HCEC 1CT (cell line): ENCODE measurements at regions not wholly inside any gene's neighbourhood (a gene's known extent, or its start where the extent isn't known, plus 50 kb on each side); places are given as distances from the start of the nearest gene placed in this dataset.

Experiments
- DNase-seq: peaks from one replicate; pipeline ENCODE4 v3.0.0-alpha.2; 2017

DNA sequence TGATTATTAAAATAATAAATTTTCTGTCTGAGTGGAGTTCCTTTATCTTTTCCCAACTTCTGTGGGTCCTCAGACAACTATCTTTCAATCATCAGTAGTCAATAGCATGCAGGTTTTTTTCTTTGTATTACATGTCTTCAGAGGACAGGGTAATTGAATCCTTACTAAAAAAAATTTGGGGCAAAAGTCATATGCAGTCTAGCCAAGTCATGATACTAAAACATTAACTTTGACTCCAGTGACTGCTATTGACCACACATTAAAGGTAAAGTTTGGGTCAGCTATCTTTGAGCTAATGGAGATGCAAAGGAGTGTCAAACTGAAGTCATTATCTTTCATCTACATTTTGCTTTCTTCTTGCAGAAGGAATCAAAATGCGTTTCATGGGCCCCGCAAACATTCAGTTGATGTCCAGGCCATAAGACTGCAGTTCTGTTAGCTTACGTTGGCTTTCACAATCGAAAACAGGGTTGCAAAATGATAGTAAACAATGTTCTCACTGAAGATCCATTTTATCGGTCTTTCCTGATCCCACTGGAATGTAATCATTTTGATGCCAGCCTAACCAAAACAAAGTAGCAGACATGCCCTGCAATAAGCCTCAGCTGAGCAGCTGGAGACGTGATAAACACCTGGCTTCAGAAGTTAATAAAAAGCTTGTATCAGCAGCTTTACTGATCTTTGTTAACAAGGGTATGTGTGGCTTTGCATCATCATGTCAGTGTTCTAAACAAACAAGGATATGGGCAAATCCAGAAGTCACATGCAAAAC, 186.1 kb upstream of the PRLR start:
- no peak for DNase-seq

DNA sequence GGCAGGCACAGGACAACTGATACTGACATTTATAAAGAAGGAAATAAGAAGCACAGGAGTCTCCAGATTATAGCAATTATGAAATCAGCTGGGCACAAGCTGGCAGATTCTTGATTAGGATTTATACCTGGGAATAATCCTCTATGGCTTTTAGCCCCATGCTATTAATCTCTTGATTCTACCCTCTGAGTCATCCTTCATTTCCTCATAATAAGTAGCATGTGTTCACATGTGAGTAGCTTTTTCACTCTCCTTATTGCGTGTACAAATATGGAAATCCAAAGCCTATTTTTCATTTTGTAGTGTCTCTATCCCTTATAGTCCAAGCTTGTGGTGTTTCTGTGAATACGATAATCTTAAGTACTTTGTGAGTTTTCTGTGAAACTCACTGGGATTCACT, 185.0 kb upstream of the PRLR start:
- DNase-seq: no peak

DNA sequence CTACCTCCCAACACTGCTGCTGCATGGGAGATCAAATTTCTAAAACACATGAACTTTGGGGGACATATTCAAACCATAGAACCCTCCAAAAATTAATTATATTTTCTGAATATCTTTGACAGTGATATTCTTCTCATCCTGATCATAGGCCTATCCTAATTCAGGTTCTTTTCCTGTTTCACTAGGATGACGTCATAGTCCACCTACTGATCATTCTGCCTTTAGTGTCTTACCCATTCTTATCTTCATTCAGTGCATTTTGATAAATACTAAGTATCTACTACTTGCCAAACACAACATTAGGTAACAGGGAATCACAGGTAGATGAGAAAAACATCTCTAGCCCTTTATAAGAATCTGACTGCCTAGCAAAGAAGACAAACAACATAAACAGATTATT, 179.1 kb upstream of the PRLR start:
- DNase-seq: no peak

DNA sequence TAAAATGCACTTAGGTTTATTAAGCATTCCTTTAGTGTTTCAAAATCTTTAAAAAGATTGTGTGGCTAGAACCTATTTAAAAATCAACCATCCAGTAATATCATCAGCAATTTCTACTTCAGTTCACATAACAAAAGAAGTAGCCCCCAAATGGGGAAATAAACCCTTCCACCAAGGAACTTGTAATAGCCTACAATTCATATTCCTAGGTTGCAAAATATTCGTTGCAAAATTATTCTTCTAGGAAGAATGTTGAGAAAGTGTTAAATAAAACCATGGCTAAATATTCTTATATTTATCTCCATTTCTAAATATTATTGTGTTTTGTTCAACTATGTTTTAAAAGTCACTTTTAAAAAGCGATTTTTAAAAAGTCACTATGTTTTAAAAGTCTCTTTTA, 177.9 kb upstream of the PRLR start:
- no peak for DNase-seq

DNA sequence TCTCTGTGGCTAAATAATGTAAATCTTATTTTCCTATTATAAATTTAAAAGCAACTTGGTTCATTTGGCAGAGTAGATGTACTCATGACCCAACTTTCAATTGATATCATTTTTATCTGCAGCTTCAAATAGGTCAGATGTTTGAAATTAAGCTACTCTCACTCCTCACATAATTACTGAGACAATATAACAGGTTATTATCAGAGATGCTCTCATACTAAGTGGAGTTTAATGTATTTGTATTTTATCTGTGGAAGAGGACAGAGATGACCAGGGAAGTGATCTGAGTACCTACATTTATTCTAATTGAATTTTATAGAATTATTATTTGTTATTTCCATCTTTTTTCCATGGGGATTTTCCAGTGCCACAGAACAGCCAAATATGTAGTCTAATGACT, 177.4 kb upstream of the PRLR start:
- no peak for DNase-seq

DNA sequence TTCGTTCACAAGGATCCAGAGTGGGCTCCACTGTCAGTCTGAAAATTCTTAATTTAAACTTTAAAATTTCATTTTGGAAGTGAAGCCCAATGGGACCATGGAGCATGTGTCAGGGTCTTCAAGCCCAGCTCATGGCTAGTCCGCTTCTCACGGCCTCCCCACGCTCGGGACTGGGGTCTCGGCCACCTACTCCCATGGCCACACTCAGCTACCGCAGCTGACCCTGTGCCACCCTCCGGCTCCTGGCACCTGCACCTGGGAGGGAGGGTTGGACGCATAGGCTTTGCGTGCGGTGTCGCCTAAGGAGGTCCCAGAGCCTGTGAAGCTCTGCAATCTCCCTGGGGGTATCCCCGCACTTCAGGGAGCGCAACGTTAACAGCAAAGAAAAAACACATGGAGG, 175.7 kb upstream of the PRLR start:
- no peak for DNase-seq

DNA sequence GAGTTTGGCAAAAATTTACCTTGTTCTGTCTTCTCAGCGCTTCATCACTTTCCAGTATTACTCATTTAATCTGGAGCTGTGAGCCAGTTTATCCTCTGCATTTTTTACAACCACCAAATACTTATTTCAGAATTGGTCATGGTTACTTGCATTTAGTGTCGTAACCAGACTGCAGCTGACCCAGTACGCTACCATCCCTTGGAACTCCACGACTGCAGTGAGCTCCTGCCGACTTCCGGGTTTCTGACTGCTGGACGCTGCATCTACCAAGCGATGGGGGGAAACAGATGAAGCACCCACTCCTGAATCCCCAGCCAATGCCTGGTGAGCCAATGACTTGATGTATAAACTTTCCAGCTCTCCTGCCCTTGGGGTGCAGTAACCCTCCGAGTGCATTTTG, 174.4 kb upstream of the PRLR start:
- DNase-seq: no peak

DNA sequence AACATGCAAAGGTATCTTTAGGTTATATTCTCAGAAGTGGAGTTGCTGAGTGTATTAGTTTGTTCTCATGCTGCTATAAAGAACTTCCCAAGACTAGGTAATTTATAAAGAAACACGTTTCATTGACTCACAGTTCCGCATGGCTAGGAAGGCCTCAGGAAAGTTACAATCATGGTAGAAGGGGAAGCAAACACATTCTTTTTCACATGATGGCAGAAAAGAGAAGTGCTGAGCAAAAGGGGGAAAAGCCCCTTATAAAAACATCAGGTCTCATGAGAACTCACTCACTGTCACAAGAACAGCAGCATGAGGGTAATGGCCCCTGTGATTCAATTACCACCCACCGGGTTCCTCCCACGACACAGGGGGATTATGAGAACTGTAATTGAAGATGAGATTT, 163.6 kb upstream of the PRLR start:
- DNase-seq: no peak

DNA sequence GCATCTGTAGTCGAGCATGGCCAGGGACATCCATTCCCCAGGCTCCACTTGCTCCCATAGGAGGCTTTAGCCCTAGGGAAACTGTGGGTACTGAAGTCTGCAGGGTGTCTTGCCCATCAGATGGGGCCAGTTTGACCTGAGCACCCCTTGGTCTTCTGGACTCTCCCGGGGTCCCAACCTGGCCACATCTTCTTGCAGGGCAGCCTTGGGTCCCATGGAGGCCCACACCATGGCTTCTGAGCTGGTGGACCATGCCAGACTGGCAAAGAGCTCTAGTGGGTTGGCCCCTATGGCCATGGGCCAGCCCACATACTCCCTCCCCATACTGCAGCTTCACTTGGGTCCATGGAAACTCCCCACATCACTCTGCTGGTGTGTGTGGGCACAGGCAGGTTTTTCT, 154.4 kb upstream of the PRLR start:
- DNase-seq: no peak

DNA sequence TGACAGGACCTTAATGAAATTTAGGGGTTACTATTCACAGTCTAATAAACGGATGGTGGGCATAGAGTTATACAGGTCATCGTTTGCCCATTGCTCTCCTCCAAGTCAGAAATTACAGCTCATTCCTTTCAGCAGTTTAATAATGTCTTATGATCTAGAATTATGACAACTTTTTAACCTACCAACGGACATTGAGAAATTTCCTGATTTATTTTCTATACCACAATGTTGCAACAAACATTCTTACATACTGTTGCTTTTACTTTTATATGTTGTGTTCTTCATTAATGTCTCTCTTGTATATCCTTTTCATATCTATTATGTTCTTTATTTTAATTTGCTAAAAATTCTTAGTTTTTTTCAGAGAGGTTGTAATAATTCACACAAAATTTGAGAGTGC, 152.8 kb upstream of the PRLR start:
- DNase-seq: no peak

DNA sequence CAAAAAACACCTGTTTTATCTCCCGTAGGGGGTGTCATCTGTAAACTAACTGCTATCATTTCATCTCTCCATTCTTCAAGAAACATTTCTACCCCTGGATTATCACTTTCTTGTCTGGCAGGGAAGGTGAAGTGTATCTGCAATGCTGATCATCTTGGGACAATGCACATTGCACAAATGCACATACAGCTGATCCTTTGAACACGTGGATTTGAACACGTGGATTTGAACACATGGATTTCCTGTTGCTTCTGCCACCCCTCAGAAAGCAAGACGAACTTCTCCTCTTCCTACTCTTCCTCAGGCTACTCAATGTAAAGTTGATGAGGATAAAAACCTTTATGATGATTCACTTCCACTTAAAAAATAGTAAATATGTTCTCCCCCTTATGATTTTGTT, 147.4 kb upstream of the PRLR start:
- DNase-seq: no peak

DNA sequence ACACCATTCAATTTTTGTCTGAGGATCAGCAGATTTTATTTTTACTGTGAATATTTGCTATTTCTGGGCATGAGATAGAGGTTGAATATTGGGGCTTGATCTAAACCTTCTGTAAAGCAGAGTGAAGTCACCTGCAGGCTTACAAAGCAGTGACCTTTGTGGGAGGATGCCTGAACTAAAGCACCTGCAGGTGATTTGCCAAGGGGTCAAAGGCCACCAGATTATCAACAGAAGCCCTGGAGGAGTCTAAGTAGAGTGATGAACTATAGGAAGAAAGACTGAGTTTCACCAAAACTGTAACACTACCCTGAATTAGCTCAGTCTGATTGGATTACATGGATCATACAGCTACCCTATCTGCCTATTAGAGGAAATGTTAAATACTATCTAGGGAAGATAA, 144.3 kb upstream of the PRLR start:
- no peak for DNase-seq

DNA sequence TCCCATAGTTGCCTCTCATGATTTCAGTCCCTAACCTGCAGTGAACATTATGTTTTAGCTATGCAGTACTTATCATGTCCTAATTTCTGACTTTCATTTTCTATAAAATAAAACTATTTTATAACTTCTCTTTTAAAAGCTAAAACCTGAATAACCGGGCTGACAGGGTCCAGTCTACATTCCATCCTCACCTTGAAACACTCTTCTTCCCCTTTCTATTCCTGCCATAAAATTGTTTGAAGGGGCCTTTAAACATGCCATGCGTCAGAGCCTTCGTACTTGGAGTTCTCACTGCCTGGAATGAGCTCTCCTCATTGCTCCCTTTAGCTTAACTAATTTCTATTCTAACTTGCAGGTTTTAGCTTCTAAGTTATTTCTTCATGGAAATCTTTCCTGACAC, 143.0 kb upstream of the PRLR start:
- DNase-seq: no peak

DNA sequence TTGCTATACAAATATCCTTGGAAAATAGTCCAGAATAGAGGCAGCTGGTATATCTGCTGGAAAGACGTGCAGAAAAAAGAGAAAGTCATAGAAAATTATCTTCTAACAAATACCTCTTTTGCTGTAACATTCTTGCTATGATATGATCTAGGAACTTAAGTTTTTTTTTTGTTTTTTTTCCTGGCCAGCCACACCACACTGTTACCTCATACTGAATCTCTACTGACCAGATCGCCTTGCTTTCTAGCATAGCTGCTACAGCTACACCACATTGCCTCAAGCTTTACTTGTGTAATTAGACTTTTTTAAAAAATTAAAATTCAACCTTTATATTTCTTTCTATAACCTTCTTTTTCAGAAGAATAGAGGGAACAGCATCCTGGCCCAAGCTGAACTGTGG, 142.2 kb upstream of the PRLR start:
- no peak for DNase-seq

DNA sequence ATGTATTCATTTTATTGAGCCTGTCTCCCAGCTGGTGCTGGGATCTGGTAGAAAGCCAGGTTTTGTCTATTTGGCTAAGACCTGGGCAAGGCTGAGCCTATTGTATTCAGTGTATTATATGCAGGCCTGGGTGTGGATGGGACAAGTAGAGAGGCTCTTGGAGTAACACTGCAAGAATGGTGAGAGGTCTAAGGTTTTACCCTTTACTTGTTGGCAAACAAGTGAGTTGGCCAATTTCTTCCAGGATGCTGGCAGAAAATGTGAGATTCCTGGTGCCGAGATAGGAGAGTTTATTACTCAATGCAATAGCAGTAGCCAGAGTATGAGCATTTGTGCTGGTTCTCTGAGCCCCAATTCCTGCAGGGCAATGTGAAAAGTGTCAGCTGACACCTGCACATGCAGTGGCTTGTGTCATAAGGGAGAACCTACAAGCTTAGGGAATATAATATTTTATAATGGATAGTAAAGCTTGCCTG, 141.7 kb upstream of the PRLR start:
- DNase-seq: no peak

DNA sequence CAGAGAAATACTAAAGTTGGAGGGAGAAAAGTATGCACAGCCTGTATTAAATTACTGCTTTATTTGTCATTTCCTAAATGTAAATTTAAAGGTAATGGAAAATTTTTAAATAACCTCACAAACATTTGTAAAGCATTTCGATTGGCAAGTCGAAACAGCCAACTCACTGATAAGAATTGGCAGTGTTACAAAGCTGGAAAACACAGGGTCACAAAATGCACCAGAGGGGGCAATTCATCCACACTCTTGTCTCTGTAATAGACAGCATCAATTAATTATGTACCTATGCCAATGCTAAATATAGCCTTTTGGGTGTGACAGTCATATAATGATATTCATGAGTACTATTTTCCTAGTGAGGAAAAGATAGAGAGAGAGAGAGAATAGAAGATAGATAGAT, 140.6 kb upstream of the PRLR start:
- DNase-seq: no peak

DNA sequence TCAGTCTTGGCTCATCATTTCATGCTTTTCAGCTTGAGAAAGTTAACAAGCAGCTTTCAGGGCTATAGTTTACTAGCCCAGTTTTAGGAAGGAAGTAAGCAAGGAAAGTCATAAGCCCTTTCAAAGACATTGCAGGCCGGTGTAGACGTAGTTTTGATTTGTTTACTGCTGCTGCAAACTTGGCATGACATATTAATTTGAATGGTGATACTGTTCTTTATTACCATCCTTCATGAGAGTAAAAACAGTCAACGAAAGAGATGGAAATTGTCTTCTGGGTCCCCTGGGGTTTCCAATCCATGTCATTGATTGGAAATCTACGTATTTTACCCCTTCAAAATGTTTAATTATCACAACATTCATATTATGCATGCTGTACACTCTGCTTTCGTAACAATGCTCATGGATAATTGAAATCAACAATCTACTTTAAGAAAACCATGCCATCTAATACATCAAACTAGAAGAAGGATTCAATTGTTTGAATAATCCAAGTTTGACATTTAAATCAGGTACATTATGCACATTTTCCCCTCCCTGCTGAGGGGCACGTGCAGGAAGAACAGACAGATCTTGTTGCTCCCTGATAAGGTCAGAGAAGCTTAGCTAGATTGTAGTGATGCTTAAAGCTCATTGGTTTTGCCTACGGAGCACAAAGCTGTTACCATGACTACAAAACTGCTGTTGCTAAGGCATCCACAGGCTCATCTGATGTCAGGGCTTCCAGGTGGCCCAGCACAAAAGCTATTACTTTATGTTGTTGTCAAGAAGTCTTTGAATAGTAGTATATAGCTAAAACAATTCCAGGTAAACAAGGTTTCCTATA, 139.9 kb upstream of the PRLR start:
- DNase-seq: no peak

DNA sequence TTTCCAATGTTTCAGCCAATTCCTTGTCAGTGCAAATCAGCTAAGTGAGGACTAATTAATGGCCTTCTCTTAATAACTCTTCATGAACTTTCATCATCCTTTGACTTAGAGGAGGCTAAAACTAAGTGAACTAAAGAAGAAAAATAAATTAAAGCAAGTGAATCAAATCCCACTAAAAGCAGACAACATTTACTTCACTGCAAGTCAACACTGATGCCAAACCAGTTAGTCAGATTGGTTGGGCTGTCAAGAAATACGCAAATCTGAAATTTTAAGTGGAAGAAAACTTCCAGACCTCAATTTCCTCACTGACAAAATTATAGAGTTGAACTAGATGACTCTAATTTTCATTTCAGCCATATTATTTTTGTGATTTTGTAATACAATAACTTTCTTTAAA, 137.2 kb upstream of the PRLR start:
- DNase-seq: no peak

DNA sequence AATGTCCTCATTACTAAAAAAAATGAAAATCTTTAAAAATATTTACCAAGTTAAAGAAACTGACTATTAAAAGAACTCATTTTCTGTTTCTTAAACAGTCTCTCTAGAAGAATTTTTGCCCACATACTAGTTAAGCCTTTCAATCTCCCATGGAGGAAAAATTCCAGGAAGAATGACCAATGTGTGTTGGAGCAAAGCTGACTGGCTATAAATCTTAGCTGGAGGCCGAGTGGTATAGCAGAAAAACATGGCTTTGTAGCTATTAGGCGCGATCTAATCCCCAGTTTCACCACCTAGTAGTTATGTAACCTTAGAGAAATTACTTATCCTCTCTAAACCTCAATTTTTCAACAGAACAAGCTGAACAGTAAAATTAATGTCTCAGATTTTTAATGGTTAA, 135.5 kb upstream of the PRLR start:
- no peak for DNase-seq

DNA sequence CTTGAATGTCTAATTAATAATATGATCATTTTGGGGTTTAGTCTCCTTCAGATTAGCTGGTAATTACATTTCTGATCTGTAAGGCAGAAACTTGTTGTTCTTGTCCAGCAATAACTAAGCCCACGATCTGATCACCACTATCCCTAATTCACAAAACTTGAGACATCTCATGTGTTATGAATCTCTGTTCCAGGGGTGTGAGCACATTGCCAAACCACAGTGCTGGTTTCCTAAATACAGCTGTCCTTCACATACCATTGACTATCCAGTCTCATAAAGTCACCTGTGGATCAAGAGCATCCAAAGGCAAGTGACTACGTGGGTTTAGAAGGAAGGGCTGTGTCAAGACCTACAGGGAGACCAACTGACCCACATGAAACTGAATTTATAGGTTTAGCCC, 134.1 kb upstream of the PRLR start:
- DNase-seq: no peak

DNA sequence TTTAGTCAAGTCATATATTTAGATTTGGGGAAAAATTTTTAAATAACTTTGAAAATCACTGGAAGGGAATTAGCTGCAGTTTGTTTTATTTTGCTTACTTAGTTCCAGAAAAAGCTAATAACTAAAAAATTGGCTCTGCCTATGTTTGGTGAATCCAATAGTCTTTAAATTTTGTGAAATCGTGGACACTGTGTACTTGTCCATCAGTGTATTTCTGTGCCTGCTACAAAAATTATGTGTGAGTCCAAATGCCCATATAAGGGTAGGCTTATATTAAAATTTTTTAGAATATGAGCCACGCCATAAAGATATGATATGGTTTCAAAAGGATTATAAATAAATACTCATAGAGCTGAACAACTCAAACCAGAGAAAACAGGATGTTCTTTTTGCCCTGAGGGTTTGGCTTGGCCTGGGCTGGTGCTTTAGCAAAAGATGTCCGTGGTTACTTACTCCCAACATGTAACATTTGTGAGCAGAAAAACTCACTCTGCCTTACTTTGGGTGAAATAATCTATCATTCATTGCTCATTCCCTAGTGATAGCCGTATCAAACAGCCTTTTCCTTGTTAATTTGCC, 133.2 kb upstream of the PRLR start:
- DNase-seq: no peak

DNA sequence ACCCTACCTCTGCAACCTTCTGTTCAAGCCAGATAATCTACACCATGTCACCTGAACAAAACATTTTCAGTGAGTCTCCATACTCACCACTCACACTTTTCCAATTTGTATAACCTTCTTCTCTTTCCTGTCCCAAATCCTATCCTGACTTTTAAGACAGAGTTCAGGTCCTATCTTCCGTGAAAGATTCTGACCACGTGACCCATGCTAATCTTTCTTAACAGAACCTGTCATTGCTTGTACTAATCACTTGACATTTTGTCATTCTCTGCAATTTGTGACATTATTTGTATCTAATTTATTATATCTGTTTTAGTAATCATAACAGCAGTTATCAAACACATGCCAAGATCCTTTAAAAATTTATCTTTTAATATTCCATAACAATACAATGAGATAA, 132.5 kb upstream of the PRLR start:
- no peak for DNase-seq

DNA sequence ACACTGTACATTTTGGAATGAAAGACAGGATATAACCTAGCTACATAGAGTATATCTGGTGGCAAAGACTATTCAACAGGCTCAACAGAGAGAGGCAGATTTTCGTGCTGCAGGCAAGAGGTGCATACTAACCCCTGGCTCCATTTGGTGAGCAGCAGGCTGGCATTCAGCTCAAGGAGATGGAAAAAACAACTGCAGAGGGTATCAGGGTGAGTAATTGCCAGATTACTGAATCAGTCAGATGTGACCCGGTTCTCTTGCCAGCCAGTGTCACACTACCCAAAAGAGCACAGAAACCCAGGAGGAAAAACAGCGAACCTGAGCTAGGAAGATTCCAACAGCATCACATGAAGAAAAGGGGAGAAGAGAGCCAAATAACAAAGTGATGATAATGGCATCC, 130.4 kb upstream of the PRLR start:
- DNase-seq: no peak

DNA sequence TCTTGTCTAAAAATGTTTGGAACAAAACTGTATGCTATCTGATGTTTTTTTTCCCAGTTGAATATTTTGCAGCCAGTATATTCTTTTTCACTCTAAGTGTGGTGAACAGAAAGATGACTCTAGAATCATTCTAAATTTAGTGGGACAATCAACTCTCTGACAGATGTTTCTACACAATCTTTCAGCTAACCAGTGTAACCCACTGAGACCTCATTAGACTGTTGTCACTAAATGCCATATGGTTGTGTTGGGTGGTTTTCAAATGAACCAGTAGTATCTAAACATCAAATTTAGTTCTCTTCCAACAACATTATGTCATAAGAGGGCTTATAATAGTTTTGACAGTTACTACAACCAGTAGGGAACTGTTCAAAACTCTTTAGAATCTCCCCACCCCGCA, 129.6 kb upstream of the PRLR start:
- DNase-seq: no peak
